SK-N-SH treated with all-trans-retinoic acid at 6 μM for 48 hours (cell line): ENCODE measurements at regions not wholly inside any gene's neighbourhood (a gene's known extent, or its start where the extent isn't known, plus 50 kb on each side); places are given as distances from the start of the nearest gene placed in this dataset.

Source experiments
- ATAC-seq: fragments of 200-7000 bp; cut with Tn5 transposase; 3 replicates; pipeline ENCODE4 v1.9.1; 2020; ENCODE audit warnings: mild to moderate bottlenecking, moderate library complexity
- ARNTL ChIP-seq: fragments of 450-650 bp; formaldehyde crosslinking; IDR thresholded peaks from 2 replicates; pipeline ENCODE4 v1.5.0; 2020; ENCODE audit warnings: low read depth, mild to moderate bottlenecking, moderate library complexity, borderline replicate concordance
- BACH2 ChIP-seq: fragments of 250-450 bp; sonication (Bioruptor Pico); IDR thresholded peaks from 2 replicates; pipeline ENCODE4 v1.9.0; 2021; ENCODE audit warnings: mild to moderate bottlenecking, borderline replicate concordance
- CREB5 ChIP-seq: fragments of 250-450 bp; sonication (Bioruptor Pico); IDR thresholded peaks from 2 replicates; pipeline ENCODE4 v1.5.1; 2020; ENCODE audit warnings: low read depth, mild to moderate bottlenecking, moderate library complexity
- CSDC2 ChIP-seq: fragments of 250-450 bp; sonication (Bioruptor Pico); IDR thresholded peaks from 2 replicates; pipeline ENCODE4 v1.5.0; 2020; ENCODE audit warnings: mild to moderate bottlenecking, moderate library complexity
- CSRNP3 ChIP-seq: fragments of 250-450 bp; sonication (Bioruptor Pico); IDR thresholded peaks from 2 replicates; pipeline ENCODE4 v1.5.1; 2021; ENCODE audit warnings: mild to moderate bottlenecking, moderate library complexity
- ESRRG ChIP-seq: fragments of 250-450 bp; sonication (Bioruptor Pico); IDR thresholded peaks from 2 replicates; pipeline ENCODE4 v1.6.1; 2021; ENCODE audit warnings: mild to moderate bottlenecking
- GLIS3 ChIP-seq: fragments of 250-450 bp; sonication (Bioruptor Pico); IDR thresholded peaks from 2 replicates; pipeline ENCODE4 v1.5.0; 2020; ENCODE audit warnings: mild to moderate bottlenecking, moderate library complexity
- ISL1 ChIP-seq: fragments of 250-450 bp; sonication (Bioruptor Pico); IDR thresholded peaks from 2 replicates; pipeline ENCODE4 v2.1.2; 2022; ENCODE audit warnings: mild to moderate bottlenecking, moderate library complexity
- OSR1 ChIP-seq: fragments of 250-450 bp; sonication (Bioruptor Pico); IDR thresholded peaks from 2 replicates; pipeline ENCODE4 v1.8.0; 2022; ENCODE audit warnings: moderate library complexity, mild to moderate bottlenecking, inconsistent platforms
- PATZ1 ChIP-seq: fragments of 250-450 bp; sonication (Bioruptor Pico); IDR thresholded peaks from 2 replicates; pipeline ENCODE4 v1.8.0; 2020; ENCODE audit warnings: mild to moderate bottlenecking, moderate library complexity, borderline replicate concordance
- POU6F1 ChIP-seq: fragments of 250-450 bp; sonication (Bioruptor Pico); IDR thresholded peaks from 2 replicates; pipeline ENCODE4 v1.8.0; 2021; ENCODE audit warnings: low read depth, mild to moderate bottlenecking, moderate library complexity, borderline replicate concordance
- PPARA ChIP-seq: fragments of 250-450 bp; sonication (Bioruptor Pico); IDR thresholded peaks from 2 replicates; pipeline ENCODE4 v1.5.0; 2020; ENCODE audit warnings: mild to moderate bottlenecking, borderline replicate concordance
- RARB ChIP-seq: fragments of 250-450 bp; sonication (Bioruptor Pico); IDR thresholded peaks from 2 replicates; pipeline ENCODE4 v1.8.0; 2021; ENCODE audit warnings: mild to moderate bottlenecking, moderate library complexity
- SNAI2 ChIP-seq: fragments of 250-450 bp; sonication (Bioruptor Pico); IDR thresholded peaks from 2 replicates; pipeline ENCODE4 v1.5.0; 2020; ENCODE audit warnings: mild to moderate bottlenecking, moderate library complexity
- TCF4 ChIP-seq: fragments of 250-450 bp; sonication (Bioruptor Pico); IDR thresholded peaks from 2 replicates; pipeline ENCODE4 v1.8.0; 2021; ENCODE audit warnings: mild to moderate bottlenecking, moderate library complexity, borderline replicate concordance
- TOX ChIP-seq: fragments of 250-450 bp; sonication (Bioruptor Pico); IDR thresholded peaks from 2 replicates; pipeline ENCODE4 v1.8.0; 2021; ENCODE audit warnings: mild to moderate bottlenecking, moderate library complexity, borderline replicate concordance
- ZC3H10 ChIP-seq: fragments of 250-450 bp; sonication (Bioruptor Pico); IDR thresholded peaks from 2 replicates; pipeline ENCODE4 v1.5.1; 2021; ENCODE audit warnings: mild to moderate bottlenecking, moderate library complexity
- ZFP3 ChIP-seq: fragments of 250-450 bp; sonication (Bioruptor Pico); IDR thresholded peaks from 2 replicates; pipeline ENCODE4 v1.5.0; 2020; ENCODE audit warnings: mild to moderate bottlenecking, moderate library complexity
- ZFP30 ChIP-seq: fragments of 450-650 bp; formaldehyde crosslinking; IDR thresholded peaks from 2 replicates; pipeline ENCODE4 v1.5.0; 2022; ENCODE audit warnings: mild to moderate bottlenecking, moderate library complexity
- ZNF565 ChIP-seq: fragments of 450-650 bp; formaldehyde crosslinking; conservative IDR thresholded peaks from 2 replicates; pipeline ENCODE4 v1.5.0; 2020; ENCODE audit warnings: low read depth, mild to moderate bottlenecking, moderate library complexity
- ZNF70 ChIP-seq: fragments of 450-650 bp; formaldehyde crosslinking; IDR thresholded peaks from 2 replicates; pipeline ENCODE4 v1.5.0; 2020; ENCODE audit warnings: mild to moderate bottlenecking, moderate library complexity
- ZNF8 ChIP-seq: fragments of 450-650 bp; formaldehyde crosslinking; IDR thresholded peaks from 2 replicates; pipeline ENCODE4 v1.5.0; 2020; ENCODE audit warnings: mild to moderate bottlenecking, moderate library complexity
- TF ChIP-seq, protein P1 (sequence below): fragments of 250-450 bp; sonication (Bioruptor Pico); IDR thresholded peaks from 2 replicates; pipeline ENCODE4 v1.5.0; 2020; ENCODE audit warnings: mild to moderate bottlenecking, moderate library complexity

GRCh38 chr20:59455402-59456341, 148.7 kb upstream of the PHACTR3 start:
- TF ChIP-seq ZFP30 = no peak
- TF ChIP-seq RARB (CRISPR knock-in tag) = no peak
- TF ChIP-seq CSRNP3 (CRISPR knock-in tag) = no peak
- TF ChIP-seq ZNF565 = no peak
- TF ChIP-seq OSR1 (CRISPR knock-in tag) = no peak
- TF ChIP-seq POU6F1 (CRISPR knock-in tag) = no peak
- TF ChIP-seq ARNTL = no peak
- no peak for TF ChIP-seq SNAI2
- TF ChIP-seq BACH2 (CRISPR knock-in tag) = no peak
- no peak for TF ChIP-seq ZNF8 (CRISPR knock-in tag)
- TF ChIP-seq ZNF70 (CRISPR knock-in tag) = no peak
- TF ChIP-seq CSDC2 (CRISPR knock-in tag) = no peak
- TF ChIP-seq CREB5 (CRISPR knock-in tag) = no peak
- TF ChIP-seq ZC3H10 = no peak
- TF ChIP-seq ISL1 (CRISPR knock-in tag) = no peak
- TF ChIP-seq TOX (CRISPR knock-in tag) = no peak
- TF ChIP-seq ESRRG (CRISPR knock-in tag) = no peak
- ATAC-seq = peak; percentile 81

DNA sequence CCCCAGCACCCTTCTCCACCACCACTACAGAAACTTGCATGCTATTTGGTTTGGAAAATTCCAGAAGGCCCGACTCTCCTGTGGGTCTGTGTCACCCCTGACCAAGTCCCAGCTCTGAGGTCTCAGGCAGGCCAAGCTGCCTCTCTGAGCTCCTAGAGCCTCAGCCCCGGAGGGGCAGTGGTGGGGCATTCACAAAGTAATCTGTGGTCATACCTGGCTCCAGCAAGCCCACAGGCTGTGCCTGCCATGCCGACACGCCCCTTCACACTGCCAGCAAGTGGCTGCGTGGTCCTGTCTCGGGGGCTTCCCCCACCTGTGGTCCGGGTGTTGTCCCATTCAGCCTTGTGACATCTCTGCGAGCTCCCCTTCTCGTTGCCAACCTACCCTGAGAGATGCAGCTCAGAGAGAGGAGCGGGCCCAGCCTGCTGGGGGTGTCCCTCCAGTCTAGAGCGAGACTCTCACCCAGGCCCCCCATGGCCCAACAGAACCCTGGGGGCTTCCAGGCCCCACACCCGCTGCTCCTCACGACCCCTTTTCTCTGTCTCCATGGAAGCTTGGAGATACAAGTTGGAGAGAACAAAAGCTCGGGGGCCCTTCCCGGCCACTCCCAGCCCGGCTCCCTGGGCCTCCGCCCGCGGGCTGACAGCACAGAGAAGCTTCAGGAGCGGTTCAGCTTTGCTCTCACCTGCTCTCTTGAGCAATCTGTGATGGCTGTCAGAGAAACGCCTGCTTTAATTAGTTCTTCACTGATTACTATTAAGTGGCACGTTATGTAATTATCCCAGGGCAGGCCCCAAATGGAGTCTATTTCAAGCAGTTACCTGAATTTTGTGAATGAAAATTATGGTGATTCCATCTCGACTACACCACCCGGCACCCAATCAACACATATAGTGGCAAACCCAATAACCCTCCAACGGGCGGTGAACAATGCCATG, 147.7 kb upstream of the PHACTR3 start:
- ATAC-seq = no peak; the same call in 2 of the 3 replicates
- TF ChIP-seq OSR1 (CRISPR knock-in tag) (no peak), ZC3H10 (no peak), GLIS3 (CRISPR knock-in tag) (no peak), ZNF565 (no peak), ZNF70 (CRISPR knock-in tag) (no peak), ZFP3 (CRISPR knock-in tag) (no peak)

DNA sequence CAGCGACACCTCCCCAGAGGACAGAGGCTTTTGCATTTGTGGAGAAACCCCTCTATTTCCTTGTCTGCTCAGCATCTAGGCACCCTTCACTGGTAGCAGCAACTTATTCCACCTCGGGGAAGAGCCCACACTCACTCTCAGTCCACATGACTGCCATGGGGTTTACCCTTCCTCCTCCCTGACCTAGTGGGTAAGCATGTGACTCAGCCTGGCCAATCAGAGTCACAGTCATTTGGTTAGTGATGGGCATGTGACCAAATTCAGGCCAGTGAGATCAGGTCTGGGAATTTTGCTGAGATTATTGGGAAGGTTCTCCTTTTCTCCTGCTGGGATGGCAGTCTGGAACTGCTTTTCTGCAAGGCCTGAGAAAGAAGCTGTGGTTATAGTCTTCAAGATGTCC, 145.7 kb upstream of the PHACTR3 start:
- no peak for ATAC-seq
- TF ChIP-seq ZC3H10 = no peak
- no peak for TF ChIP-seq TCF4 (CRISPR knock-in tag)
- no peak for TF ChIP-seq ZFP30
- no peak for TF ChIP-seq CREB5 (CRISPR knock-in tag)
- TF ChIP-seq ESRRG (CRISPR knock-in tag) = no peak
- no peak for TF ChIP-seq ZNF8 (CRISPR knock-in tag)
- TF ChIP-seq SNAI2 = no peak
- TF ChIP-seq, protein P1, sequence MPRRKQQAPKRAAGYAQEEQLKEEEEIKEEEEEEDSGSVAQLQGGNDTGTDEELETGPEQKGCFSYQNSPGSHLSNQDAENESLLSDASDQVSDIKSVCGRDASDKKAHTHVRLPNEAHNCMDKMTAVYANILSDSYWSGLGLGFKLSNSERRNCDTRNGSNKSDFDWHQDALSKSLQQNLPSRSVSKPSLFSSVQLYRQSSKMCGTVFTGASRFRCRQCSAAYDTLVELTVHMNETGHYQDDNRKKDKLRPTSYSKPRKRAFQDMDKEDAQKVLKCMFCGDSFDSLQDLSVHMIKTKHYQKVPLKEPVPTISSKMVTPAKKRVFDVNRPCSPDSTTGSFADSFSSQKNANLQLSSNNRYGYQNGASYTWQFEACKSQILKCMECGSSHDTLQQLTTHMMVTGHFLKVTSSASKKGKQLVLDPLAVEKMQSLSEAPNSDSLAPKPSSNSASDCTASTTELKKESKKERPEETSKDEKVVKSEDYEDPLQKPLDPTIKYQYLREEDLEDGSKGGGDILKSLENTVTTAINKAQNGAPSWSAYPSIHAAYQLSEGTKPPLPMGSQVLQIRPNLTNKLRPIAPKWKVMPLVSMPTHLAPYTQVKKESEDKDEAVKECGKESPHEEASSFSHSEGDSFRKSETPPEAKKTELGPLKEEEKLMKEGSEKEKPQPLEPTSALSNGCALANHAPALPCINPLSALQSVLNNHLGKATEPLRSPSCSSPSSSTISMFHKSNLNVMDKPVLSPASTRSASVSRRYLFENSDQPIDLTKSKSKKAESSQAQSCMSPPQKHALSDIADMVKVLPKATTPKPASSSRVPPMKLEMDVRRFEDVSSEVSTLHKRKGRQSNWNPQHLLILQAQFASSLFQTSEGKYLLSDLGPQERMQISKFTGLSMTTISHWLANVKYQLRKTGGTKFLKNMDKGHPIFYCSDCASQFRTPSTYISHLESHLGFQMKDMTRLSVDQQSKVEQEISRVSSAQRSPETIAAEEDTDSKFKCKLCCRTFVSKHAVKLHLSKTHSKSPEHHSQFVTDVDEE (CRISPR knock-in tag) = no peak
- no peak for TF ChIP-seq BACH2 (CRISPR knock-in tag)
- no peak for TF ChIP-seq CSRNP3 (CRISPR knock-in tag)
- TF ChIP-seq OSR1 (CRISPR knock-in tag) = no peak
- no peak for TF ChIP-seq PATZ1
- TF ChIP-seq GLIS3 (CRISPR knock-in tag) = no peak
- TF ChIP-seq ZNF565 = no peak
- TF ChIP-seq RARB (CRISPR knock-in tag) = no peak
- no peak for TF ChIP-seq ISL1 (CRISPR knock-in tag)
- TF ChIP-seq CSDC2 (CRISPR knock-in tag) = no peak
- no peak for TF ChIP-seq PPARA (CRISPR knock-in tag)
